ENCODE measurements at regions not wholly inside any gene's neighbourhood (a gene's known extent, or its start where the extent isn't known, plus 50 kb on each side); places are given as distances from the start of the nearest gene placed in this dataset.
"Not testable (repeated sequence)": the region's sequence is repeated elsewhere in the genome, so short reads cannot be mapped to it uniquely, and the experiment has no call there.

- no peak overlapping the region for H3K27ac ChIP-seq
- intact Hi-C loops (cut with DNase I; ENCODE audit: low total_unique reads): no loop called here
- no peak overlapping the region for H3K4me3 ChIP-seq
- H3K36me3 ChIP-seq: no peaks in the 10 kb centered on the region
- DNase-seq: no peak
- no peaks in the 10 kb centered on the region for H3K9me3 ChIP-seq
- H3K4me1 ChIP-seq: peaks cover 0 to 22% (median 4%) of the 10 kb centered on the region in 4 donors
- TF ChIP-seq POLR2AphosphoS5 (IDR thresholded peaks at IDR 0.05) (no peak), CTCF (IDR thresholded peaks at IDR 0.05) (no peak), POLR2A (IDR thresholded peaks at IDR 0.05) (no peak), EP300 (IDR thresholded peaks at IDR 0.05) (no peak)
- no peaks in the 10 kb centered on the region for H3K27me3 ChIP-seq
These were observed 139.8 kb upstream of the ZC3H15 start for GRCh38 chr2:186346216-186346615.

- Histone ChIP-seq H3K36me3 (no peaks in the 10 kb centered on the region), H3K4me1 (peaks cover 0 to 22% (median 4%) of the 10 kb centered on the region in 4 donors), H3K9me3 (peaks cover 0 to 8% (median 2%) of the 10 kb centered on the region in 4 donors), H3K4me3 (no peak overlapping the region), H3K27ac (no peak overlapping the region), H3K27me3 (no peaks in the 10 kb centered on the region)
- TF ChIP-seq POLR2AphosphoS5 (IDR thresholded peaks at IDR 0.05): no peak
- no peak for TF ChIP-seq EP300 (IDR thresholded peaks at IDR 0.05)
- no peak for TF ChIP-seq POLR2A (IDR thresholded peaks at IDR 0.05)
- intact Hi-C loops (cut with DNase I; ENCODE audit: low total_unique reads): no loop called here
- DNase-seq: peak in 1 of 2 donors; percentile 18
These were observed 138.6 kb upstream of the ZC3H15 start for GRCh38 chr2:186347472-186347871.

- no peaks in the 10 kb centered on the region for H3K27me3 ChIP-seq
- TF ChIP-seq CTCF (IDR thresholded peaks at IDR 0.05) (no peak), POLR2AphosphoS5 (IDR thresholded peaks at IDR 0.05) (no peak), EP300 (IDR thresholded peaks at IDR 0.05) (no peak), POLR2A (IDR thresholded peaks at IDR 0.05) (no peak)
- H3K4me3 ChIP-seq: no peak overlapping the region
- DNase-seq: no peak
- H3K36me3 ChIP-seq: no peaks in the 10 kb centered on the region
- no peak overlapping the region for H3K27ac ChIP-seq
- peaks cover 0 to 22% (median 4%) of the 10 kb centered on the region in 4 donors for H3K4me1 ChIP-seq
- H3K9me3 ChIP-seq: peaks cover 0 to 11% (median 6%) of the 10 kb centered on the region in 4 donors
- intact Hi-C loops (cut with DNase I; ENCODE audit: low total_unique reads): no loop called here
- WGBS, 5 donors: 8 to 23% (median 19%) methylated on average over 1 of the region's 1 CpG
These were observed 137.9 kb upstream of the ZC3H15 start for GRCh38 chr2:186348200-186348599.

- peak in 1 of 2 donors; percentile 73 for DNase-seq
- Histone ChIP-seq H3K36me3 (no peaks in the 10 kb centered on the region), H3K4me1 (peaks cover 0 to 22% (median 4%) of the 10 kb centered on the region in 4 donors), H3K27me3 (no peaks in the 10 kb centered on the region), H3K27ac (no peak overlapping the region), H3K9me3 (peaks cover 0 to 20% (median 13%) of the 10 kb centered on the region in 4 donors), H3K4me3 (no peak overlapping the region)
- 3 to 11% (median 5%) methylated on average over 2 of the region's 2 CpGs for WGBS, 5 donors
- intact Hi-C loops (cut with DNase I; ENCODE audit: low total_unique reads): no loop called here
- TF ChIP-seq EP300 (IDR thresholded peaks at IDR 0.05) (no peak), POLR2AphosphoS5 (IDR thresholded peaks at IDR 0.05) (no peak), CTCF (IDR thresholded peaks at IDR 0.05) (no peak), POLR2A (IDR thresholded peaks at IDR 0.05) (no peak)
These were observed 136.6 kb upstream of the ZC3H15 start for GRCh38 chr2:186349508-186349907.

GRCh38 chr2:186354160-186354559 is 131.9 kb upstream of the ZC3H15 start:
- H3K4me1 ChIP-seq; H3K4me3 ChIP-seq; intact Hi-C loops (cut with DNase I; ENCODE audit: low total_unique reads); H3K27ac ChIP-seq; H3K27me3 ChIP-seq; H3K36me3 ChIP-seq; DNase-seq: not testable (repeated sequence)
- 84 to 92% (median 92%) methylated on average over 3 of the region's 3 CpGs for WGBS, 5 donors
- H3K9me3 ChIP-seq: peaks cover 0 to 20% (median 13%) of the 10 kb centered on the region in 4 donors
